ENCODE measurements at regions not wholly inside any gene's neighbourhood (a gene's known extent, or its start where the extent isn't known, plus 50 kb on each side); places are given as distances from the start of the nearest gene placed in this dataset.

- H3K4me3 ChIP-seq (ENCODE audit: low read depth, low read length, poor library complexity, severe bottlenecking) = no peak overlapping the region
- POLR2A ChIA-PET = interaction anchor here (0.6 to 0.7 kb wide), 2 partner anchors 35 to 59 kb away, joined by 3 to 5 read pairs; no protein-coding TSS in a partner anchor
- no peaks in the 10 kb centered on the region for H3K79me2 ChIP-seq (ENCODE audit: insufficient read depth, low read depth, low read length)
- no peak overlapping the region for H2AFZ ChIP-seq (ENCODE audit: low read length)
- intact Hi-C loops (cut with micrococcal nuclease; ENCODE audit: unreplicated experiment) = no loop called here
- CTCF ChIA-PET (ENCODE audit: unreplicated experiment) = no interaction called here
- no peaks in the 10 kb centered on the region for H3K36me3 ChIP-seq (ENCODE audit: insufficient read depth, low read length)
- no peak for DNase-seq (ENCODE audit: low spot score)
- TF ChIP-seq CTCF (conservative IDR thresholded peaks at IDR 0.05; ENCODE audit: low read length) (no peak), EZH2phosphoT487 (IDR thresholded peaks at IDR 0.05; ENCODE audit: borderline replicate concordance, low read depth, low read length) (no peak)
- H3K4me1 ChIP-seq (ENCODE audit: insufficient read depth, low read length, poor library complexity, severe bottlenecking) = no peaks in the 10 kb centered on the region
- no peaks in the 10 kb centered on the region for H4K20me1 ChIP-seq (ENCODE audit: insufficient read depth, low read length)
- H3K9me3 ChIP-seq (ENCODE audit: low read length) = no peaks in the 10 kb centered on the region
- no TSS peak for BruUV-seq (replicated peaks)
- H3K27ac ChIP-seq (ENCODE audit: low read depth, low read length, poor library complexity, severe bottlenecking) = no peak overlapping the region
- no peaks in the 10 kb centered on the region for H3K9me2 ChIP-seq (ENCODE audit: insufficient read depth, low read length)
- H3K4me2 ChIP-seq (ENCODE audit: low read length) = no peak overlapping the region
These were observed 304.4 kb upstream of the ADGRL2 start for GRCh38 chr1:81496349-81496748.

- no peaks in the 10 kb centered on the region for H4K20me1 ChIP-seq (ENCODE audit: insufficient read depth, low read length)
- no peak for DNase-seq (ENCODE audit: low spot score)
- no peaks in the 10 kb centered on the region for H3K4me1 ChIP-seq (ENCODE audit: insufficient read depth, low read length, poor library complexity, severe bottlenecking)
- H2AFZ ChIP-seq (ENCODE audit: low read length) = no peak overlapping the region
- no peaks in the 10 kb centered on the region for H3K36me3 ChIP-seq (ENCODE audit: insufficient read depth, low read length)
- intact Hi-C loops (cut with micrococcal nuclease; ENCODE audit: unreplicated experiment) = no loop called here
- H3K9me2 ChIP-seq (ENCODE audit: insufficient read depth, low read length) = no peaks in the 10 kb centered on the region
- ChIA-PET POLR2A (no interaction called here), CTCF (ENCODE audit: unreplicated experiment) (no interaction called here)
- TF ChIP-seq CTCF (conservative IDR thresholded peaks at IDR 0.05; ENCODE audit: low read length) = no peak
- BruUV-seq (replicated peaks) = no TSS peak
- no peak overlapping the region for H3K27ac ChIP-seq (ENCODE audit: low read depth, low read length, poor library complexity, severe bottlenecking)
- no peaks in the 10 kb centered on the region for H3K9me3 ChIP-seq (ENCODE audit: low read length)
- H3K79me2 ChIP-seq (ENCODE audit: insufficient read depth, low read depth, low read length) = no peaks in the 10 kb centered on the region
- no peak overlapping the region for H3K4me2 ChIP-seq (ENCODE audit: low read length)
- H3K4me3 ChIP-seq (ENCODE audit: low read depth, low read length, poor library complexity, severe bottlenecking) = no peak overlapping the region
These were observed 307.4 kb upstream of the ADGRL2 start for GRCh38 chr1:81493102-81493869.

GRCh38 chr1:81492628-81493027, 308.1 kb upstream of the ADGRL2 start:
- no peaks in the 10 kb centered on the region for H3K4me1 ChIP-seq (ENCODE audit: insufficient read depth, low read length, poor library complexity, severe bottlenecking)
- TF ChIP-seq EZH2phosphoT487 (IDR thresholded peaks at IDR 0.05; ENCODE audit: borderline replicate concordance, low read depth, low read length) = no peak
- TF ChIP-seq CTCF (conservative IDR thresholded peaks at IDR 0.05; ENCODE audit: low read length) = no peak
- no peak overlapping the region for H3K4me3 ChIP-seq (ENCODE audit: low read depth, low read length, poor library complexity, severe bottlenecking)
- no peaks in the 10 kb centered on the region for H3K9me2 ChIP-seq (ENCODE audit: insufficient read depth, low read length)
- H4K20me1 ChIP-seq (ENCODE audit: insufficient read depth, low read length) = no peaks in the 10 kb centered on the region
- no TSS peak for BruUV-seq (replicated peaks)
- DNase-seq (ENCODE audit: low spot score) = no peak
- no peaks in the 10 kb centered on the region for H3K9me3 ChIP-seq (ENCODE audit: low read length)
- no peaks in the 10 kb centered on the region for H3K79me2 ChIP-seq (ENCODE audit: insufficient read depth, low read depth, low read length)
- no peak overlapping the region for H3K4me2 ChIP-seq (ENCODE audit: low read length)
- ChIA-PET POLR2A (no interaction called here), CTCF (ENCODE audit: unreplicated experiment) (no interaction called here)
- H3K27ac ChIP-seq (ENCODE audit: low read depth, low read length, poor library complexity, severe bottlenecking) = no peak overlapping the region
- no peak overlapping the region for H2AFZ ChIP-seq (ENCODE audit: low read length)
- no peaks in the 10 kb centered on the region for H3K36me3 ChIP-seq (ENCODE audit: insufficient read depth, low read length)
- intact Hi-C loops (cut with micrococcal nuclease; ENCODE audit: unreplicated experiment) = no loop called here
